CD4-positive, alpha-beta T cell treated with Interleukin-21 for 1 hour (primary cell): ENCODE measurements at regions not wholly inside any gene's neighbourhood (a gene's known extent, or its start where the extent isn't known, plus 50 kb on each side); places are given as distances from the start of the nearest gene placed in this dataset.

Source experiments
- DNase-seq: peaks from one replicate; pipeline ENCODE4 v3.0.0-alpha.2; 2020

DNA sequence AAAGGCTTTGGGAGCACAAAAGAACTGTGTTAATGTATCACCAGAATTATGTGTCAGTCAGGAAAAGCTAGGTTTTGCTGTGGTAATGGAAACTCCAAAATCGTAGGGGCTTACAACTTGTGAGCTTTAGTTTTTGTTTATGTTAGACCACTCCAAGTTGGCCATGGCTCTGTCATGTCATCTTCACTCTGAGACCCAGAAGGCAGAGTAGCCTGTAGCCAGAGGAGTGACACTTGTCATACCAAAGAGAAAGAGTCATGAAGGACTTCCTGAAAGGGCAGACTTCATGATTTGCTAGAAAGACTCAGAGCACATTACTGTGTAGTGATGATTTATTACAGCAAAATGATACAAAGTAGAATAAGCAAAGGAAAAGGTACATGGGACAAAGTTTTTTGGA, 133.6 kb upstream of the SSTR1 start:
- peak; percentile 22 for DNase-seq

DNA sequence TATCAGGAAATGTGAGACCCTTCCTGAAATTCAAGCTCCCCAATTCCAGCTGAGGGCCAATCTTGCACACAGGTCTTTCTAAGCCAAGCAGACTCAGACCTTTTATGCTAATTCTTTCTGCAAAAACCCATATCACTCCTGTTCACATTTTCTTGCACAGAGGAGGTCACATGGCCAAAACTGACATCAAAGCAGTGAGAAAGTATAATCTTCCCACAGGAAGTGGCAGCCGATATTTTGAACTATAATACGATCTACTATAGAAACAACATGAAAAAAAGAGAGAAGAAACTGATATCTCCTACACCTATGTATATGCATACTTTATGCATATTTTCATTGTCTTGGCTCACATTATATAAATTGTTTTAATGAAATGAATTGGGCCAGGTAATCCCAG, 132.9 kb upstream of the SSTR1 start:
- DNase-seq: peak; percentile 75

DNA sequence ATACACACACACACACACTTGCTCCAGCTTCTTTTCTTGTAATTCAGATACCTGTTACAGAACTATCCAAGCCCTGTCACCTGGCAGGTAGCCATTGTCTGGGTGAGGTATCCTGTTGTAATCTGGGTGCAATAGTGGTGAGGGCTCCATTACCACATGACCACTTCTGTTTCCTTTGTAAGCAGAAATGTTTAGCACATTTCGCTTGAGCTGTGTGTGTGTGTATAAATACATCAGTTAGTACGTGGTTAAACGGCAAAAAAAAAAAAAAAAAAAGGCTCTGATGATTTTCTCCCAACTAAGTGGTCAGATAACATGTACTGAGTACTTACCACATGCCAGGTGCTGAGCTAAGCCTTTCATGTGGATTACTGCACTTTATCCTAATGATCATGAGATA, 129.3 kb upstream of the SSTR1 start:
- DNase-seq: peak; percentile 83

DNA sequence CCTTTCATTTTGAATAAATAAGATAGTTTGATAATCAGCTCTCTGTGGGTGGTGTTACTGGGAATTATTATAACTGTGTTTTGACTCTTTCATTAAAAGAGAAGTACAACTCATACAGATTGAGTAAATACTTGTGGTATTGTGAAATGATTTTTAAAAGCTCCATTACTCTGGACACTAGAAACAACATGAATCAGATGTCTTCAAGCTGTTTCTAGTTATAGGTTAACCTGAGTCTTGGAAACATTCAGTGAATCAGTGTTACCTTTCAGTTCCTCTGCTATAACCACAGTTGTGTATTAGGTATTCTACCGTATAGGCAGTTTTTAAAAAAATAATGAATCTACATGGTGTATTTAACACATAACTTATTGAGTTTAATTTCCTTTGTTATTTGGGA, 128.4 kb upstream of the SSTR1 start:
- no peak for DNase-seq

- DNase-seq: no peak
These were observed 127.8 kb upstream of the SSTR1 start for GRCh38 chr14:38079886-38080285.

- DNase-seq: no peak
These were observed 127.0 kb upstream of the SSTR1 start for GRCh38 chr14:38080696-38081095.

GRCh38 chr14:38083039-38083438, 124.7 kb upstream of the SSTR1 start:
- DNase-seq: no peak

- DNase-seq: no peak
These were observed 118.6 kb upstream of the SSTR1 start for GRCh38 chr14:38089123-38089522.

- DNase-seq: no peak
These were observed 117.2 kb upstream of the SSTR1 start for GRCh38 chr14:38090506-38090905.

DNA sequence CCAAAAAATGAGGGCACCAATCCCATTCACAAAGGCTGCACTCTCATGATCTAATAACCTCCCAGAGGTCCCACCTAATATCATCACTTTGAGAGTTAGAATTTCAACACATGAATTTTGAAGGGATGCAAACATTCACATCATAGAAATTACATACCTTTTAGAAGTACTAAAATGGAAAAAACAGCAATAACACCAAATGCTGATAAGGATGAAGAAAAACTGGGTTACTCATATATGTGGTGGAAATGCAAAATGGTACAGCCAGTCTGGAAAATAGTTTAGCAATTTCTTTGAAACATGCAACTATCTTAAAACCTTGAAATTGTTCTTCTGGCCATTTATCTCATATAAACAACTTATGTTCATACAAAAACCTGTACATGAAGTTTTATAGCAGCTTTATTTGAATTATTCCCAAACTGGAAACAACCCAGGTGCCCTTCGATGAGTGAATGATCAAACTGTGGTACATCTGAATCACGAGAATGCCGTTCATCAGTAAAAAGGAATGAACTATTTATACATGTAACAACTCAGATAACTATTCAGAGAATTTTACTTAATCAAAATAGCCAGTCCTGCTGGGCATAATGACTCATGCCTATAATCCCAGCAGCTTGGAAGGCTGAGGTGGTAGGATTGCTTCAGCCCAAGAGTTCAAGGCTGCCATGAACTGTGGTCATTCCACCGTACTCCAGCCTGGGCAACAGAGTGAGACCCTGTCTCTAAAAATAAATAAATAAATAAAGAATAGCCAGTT, 109.4 kb upstream of the SSTR1 start:
- DNase-seq: no peak

GRCh38 chr14:38101679-38102078, 106.0 kb upstream of the SSTR1 start:
- no peak for DNase-seq

- DNase-seq: no peak
These were observed 104.0 kb upstream of the SSTR1 start for GRCh38 chr14:38103542-38104225.

GRCh38 chr14:38105106-38105702, 102.5 kb upstream of the SSTR1 start:
- no peak for DNase-seq

- peak; percentile 24 for DNase-seq
These were observed 100.5 kb upstream of the SSTR1 start for GRCh38 chr14:38107216-38107631.

DNA sequence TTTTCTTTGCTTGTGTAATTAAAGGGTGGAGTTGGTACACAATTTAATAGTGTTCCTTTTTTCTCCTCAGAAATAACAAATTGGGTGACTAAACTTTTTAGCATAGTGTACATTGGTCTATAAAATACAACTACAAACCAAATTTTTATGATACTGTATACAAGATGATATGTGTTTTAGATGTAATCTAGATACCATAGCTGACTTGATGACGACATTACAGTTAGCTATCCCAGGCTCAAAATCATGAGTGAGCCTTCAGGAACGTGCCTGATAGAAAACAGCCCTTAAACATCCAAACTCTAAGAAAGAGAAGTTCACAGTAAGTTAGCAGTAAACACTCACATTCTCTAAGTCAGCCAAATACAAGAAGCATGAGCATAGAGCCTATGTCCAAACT, 99.0 kb upstream of the SSTR1 start:
- DNase-seq: no peak

GRCh38 chr14:38110258-38110657, 97.4 kb upstream of the SSTR1 start:
- no peak for DNase-seq

DNA sequence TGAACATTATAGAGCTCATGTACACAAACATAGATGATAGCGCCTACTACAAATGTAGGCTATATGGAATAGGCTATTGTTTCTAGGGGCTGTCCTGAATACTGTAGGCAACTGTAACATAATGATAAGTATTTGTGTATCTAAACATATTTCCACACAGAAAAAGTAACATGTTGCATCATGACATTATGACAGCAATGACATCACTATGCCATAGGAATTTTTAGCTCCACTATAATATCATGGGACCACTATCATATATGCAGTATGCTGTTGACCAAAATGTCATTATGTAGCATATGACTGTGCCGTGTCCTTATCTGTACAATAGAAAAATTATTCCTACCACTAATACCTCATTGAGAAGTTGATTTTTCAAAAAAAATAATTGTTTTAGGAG, 96.7 kb upstream of the SSTR1 start:
- no peak for DNase-seq

DNA sequence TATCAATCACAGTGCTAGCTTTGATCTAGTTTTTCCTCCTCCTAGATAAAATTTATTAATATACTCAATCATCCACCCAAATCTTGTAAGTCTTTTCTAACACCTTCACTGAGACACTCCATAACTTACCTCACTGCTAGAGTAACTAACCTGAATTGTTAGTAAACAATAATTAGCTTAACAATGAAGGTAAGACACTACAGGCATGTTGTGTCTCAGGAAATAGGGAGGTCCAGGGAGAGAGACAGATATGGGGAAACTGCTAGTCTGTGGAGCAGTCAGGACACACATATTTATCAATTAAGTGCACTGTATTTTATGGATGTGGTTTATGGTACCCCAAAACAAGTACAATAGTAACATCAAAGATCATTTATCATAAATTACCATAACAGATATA, 94.2 kb upstream of the SSTR1 start:
- DNase-seq: no peak

- DNase-seq: no peak
These were observed 90.8 kb upstream of the SSTR1 start for GRCh38 chr14:38116895-38117294.

GRCh38 chr14:38120109-38120508, 87.6 kb upstream of the SSTR1 start:
- DNase-seq: no peak

- no peak for DNase-seq
These were observed 86.2 kb upstream of the SSTR1 start for GRCh38 chr14:38121320-38122020.

GRCh38 chr14:38122241-38122640, 85.5 kb upstream of the SSTR1 start:
- DNase-seq: no peak

- no peak for DNase-seq
These were observed 83.2 kb upstream of the SSTR1 start for GRCh38 chr14:38124506-38124905.
